Upper lobe of left lung (tissue), 4 donors: ENCODE measurements at regions not wholly inside any gene's neighbourhood (a gene's known extent, or its start where the extent isn't known, plus 50 kb on each side); places are given as distances from the start of the nearest gene placed in this dataset.

Experiments
- POLR2AphosphoS5 ChIP-seq, 2 donors: sonication (generic); formaldehyde crosslinking; IDR thresholded peaks; one replicate each; pipeline ENCODE4 v1.5.1; 2017; ENCODE audit warnings: antibody characterized with exemption in 2 of 2
- TF ChIP-seq, protein P1 (sequence below), 6 experiments: fragments of 450-650 bp in 4 of 6; fragments of 200-600 bp in 2 of 6; sonication (generic) in 2 of 6; IDR thresholded peaks; one replicate each; pipeline ENCODE4 v1.5.1; 2016 to 2019; ENCODE audit warnings: antibody characterized with exemption in 6 of 6

DNA sequence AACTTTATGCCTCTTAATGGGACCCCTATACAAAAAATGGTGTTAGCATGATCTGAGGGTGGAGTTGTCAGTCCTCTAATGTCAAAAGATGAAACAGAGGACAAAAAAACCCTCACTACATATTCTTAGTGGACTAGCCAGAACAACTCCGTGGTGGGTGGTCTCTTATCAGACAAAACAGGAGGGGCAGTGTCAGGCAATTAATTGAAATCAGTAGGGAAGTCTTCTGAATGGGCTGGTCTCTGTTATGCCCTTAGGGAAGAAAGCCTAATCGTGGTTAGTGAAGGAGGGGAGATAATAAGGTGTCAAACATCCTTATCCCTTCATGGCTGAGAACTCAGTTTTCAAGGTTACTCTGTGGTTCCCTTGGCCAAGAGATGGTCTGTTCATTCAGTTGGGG is 909.4 kb downstream of the GRID1 start:
- TF ChIP-seq, protein P1, sequence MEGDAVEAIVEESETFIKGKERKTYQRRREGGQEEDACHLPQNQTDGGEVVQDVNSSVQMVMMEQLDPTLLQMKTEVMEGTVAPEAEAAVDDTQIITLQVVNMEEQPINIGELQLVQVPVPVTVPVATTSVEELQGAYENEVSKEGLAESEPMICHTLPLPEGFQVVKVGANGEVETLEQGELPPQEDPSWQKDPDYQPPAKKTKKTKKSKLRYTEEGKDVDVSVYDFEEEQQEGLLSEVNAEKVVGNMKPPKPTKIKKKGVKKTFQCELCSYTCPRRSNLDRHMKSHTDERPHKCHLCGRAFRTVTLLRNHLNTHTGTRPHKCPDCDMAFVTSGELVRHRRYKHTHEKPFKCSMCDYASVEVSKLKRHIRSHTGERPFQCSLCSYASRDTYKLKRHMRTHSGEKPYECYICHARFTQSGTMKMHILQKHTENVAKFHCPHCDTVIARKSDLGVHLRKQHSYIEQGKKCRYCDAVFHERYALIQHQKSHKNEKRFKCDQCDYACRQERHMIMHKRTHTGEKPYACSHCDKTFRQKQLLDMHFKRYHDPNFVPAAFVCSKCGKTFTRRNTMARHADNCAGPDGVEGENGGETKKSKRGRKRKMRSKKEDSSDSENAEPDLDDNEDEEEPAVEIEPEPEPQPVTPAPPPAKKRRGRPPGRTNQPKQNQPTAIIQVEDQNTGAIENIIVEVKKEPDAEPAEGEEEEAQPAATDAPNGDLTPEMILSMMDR (IDR thresholded peaks at IDR 0.05): no peak
- no peak for TF ChIP-seq POLR2AphosphoS5 (IDR thresholded peaks at IDR 0.05)
